CD4-positive, alpha-beta T cell (primary cell): ENCODE measurements at regions not wholly inside any gene's neighbourhood (a gene's known extent, or its start where the extent isn't known, plus 50 kb on each side); places are given as distances from the start of the nearest gene placed in this dataset.

ENCODE experiments used
- ATAC-seq: fragments of 200-7000 bp; cut with Tn5 transposase; one replicate; pipeline ENCODE4 v1.10.0; 2022; ENCODE audit warnings: mild to moderate bottlenecking; ENCODE audit not compliant: poor library complexity
- CTCF ChIA-PET: fragments of 350-600 bp; sonication (Branson Sonifier 250); formaldehyde crosslinking; loops from one replicate; lab custom pipeline; 2021; ENCODE audit warnings: antibody characterized with exemption, inconsistent platforms; lab: Charles Lee
- POLR2A ChIA-PET: fragments of 350-600 bp; sonication (Branson Sonifier 250); formaldehyde crosslinking; loops from one replicate; lab custom pipeline; 2021; ENCODE audit warnings: antibody characterized with exemption, inconsistent platforms; lab: Charles Lee
- DNase-seq, 14 experiments: peaks; one replicate each; pipeline ENCODE4 v3.0.0-alpha.2; 2013 to 2020; ENCODE audit warnings: mixed read lengths in 2 of 14
- H3K27ac ChIP-seq, 2 donors: one replicate each; pipeline versions ENCODE4 v1.5.1 to v1.7.0; 2013; ENCODE audit warnings: low read length in 2 of 2, low read depth in 1 of 2, mild to moderate bottlenecking in 1 of 2
- H3K27me3 ChIP-seq, 2 experiments: 1 replicate in 1 of 2; 2 replicates in 1 of 2; pipeline versions ENCODE4 v1.6.1 to v1.7.0; 2013; ENCODE audit warnings: low read length in 2 of 2, control low read depth in 1 of 2, mild to moderate bottlenecking in 1 of 2, moderate library complexity in 1 of 2; ENCODE audit not compliant: insufficient read depth in 2 of 2, control insufficient read depth in 1 of 2
- H3K36me3 ChIP-seq: one replicate; pipeline ENCODE4 v1.6.1; 2013; ENCODE audit warnings: low read length, control low read depth; ENCODE audit not compliant: insufficient read depth
- H3K4me1 ChIP-seq: one replicate; pipeline ENCODE4 v1.6.1; 2013; ENCODE audit warnings: low read length, control low read depth; ENCODE audit not compliant: insufficient read depth
- H3K4me3 ChIP-seq: one replicate; pipeline ENCODE4 v1.5.1; 2013; ENCODE audit warnings: mild to moderate bottlenecking, low read length, moderate library complexity
- H3K9me3 ChIP-seq, 2 experiments: 1 replicate in 1 of 2; 2 replicates in 1 of 2; pipeline versions ENCODE4 v1.6.1 to v1.7.0; 2013; ENCODE audit warnings: low read length in 2 of 2, mild to moderate bottlenecking in 2 of 2, control low read depth in 1 of 2, moderate library complexity in 1 of 2; ENCODE audit not compliant: control insufficient read depth in 1 of 2, insufficient read depth in 1 of 2
- H3K27ac Mint-ChIP-seq: one replicate; pipeline ENCODE4 v1.8.0; 2020; ENCODE audit warnings: mixed read lengths
- H3K27me3 Mint-ChIP-seq: one replicate; pipeline ENCODE4 v1.8.0; 2021; ENCODE audit warnings: mixed read lengths
- H3K36me3 Mint-ChIP-seq: one replicate; pipeline ENCODE4 v1.8.0; 2021; ENCODE audit warnings: low read depth, mixed read lengths
- H3K4me1 Mint-ChIP-seq: one replicate; pipeline ENCODE4 v1.8.0; 2021; ENCODE audit warnings: low read depth, mixed read lengths
- H3K4me3 Mint-ChIP-seq: one replicate; pipeline ENCODE4 v1.8.0; 2020; ENCODE audit warnings: mild to moderate bottlenecking, mixed read lengths
- H3K9me3 Mint-ChIP-seq: one replicate; pipeline ENCODE4 v1.8.0; 2020; ENCODE audit warnings: mixed read lengths
- CTCF ChIP-seq: fragments of 200-600 bp; IDR thresholded peaks from one replicate; pipeline ENCODE4 v1.8.0; 2022; ENCODE audit warnings: antibody characterized with exemption, mild to moderate bottlenecking
- intact Hi-C, 2 experiments: fragments of 100-400 bp; cut with DNase I in 1 of 2; cut with micrococcal nuclease in 1 of 2; formaldehyde crosslinking; loops; one replicate each; pipeline versions ENCODE4 v1.15.1 to v1.9.0; 2023 to 2025; cut with DNase I, micrococcal nuclease

- intact Hi-C loops: no loop called here
- no peak overlapping the region for H3K27ac Mint-ChIP-seq
- no peaks in the 10 kb centered on the region for H3K27me3 Mint-ChIP-seq
Measured at GRCh38 chr5:121704291-121704690, 147.4 kb upstream of the FTMT start.

GRCh38 chr5:121706686-121707085, 145.0 kb upstream of the FTMT start:
- no peak overlapping the region for H3K27ac ChIP-seq
- no peaks in the 10 kb centered on the region for H3K36me3 Mint-ChIP-seq
- H3K9me3 Mint-ChIP-seq: peaks cover 5% of the 10 kb centered on the region
- H3K4me1 Mint-ChIP-seq: no peaks in the 10 kb centered on the region
- no peak for ATAC-seq
- H3K4me1 ChIP-seq: no peaks in the 10 kb centered on the region
- H3K27me3 Mint-ChIP-seq: no peaks in the 10 kb centered on the region
- H3K4me3 Mint-ChIP-seq: no peak overlapping the region
- no peak for TF ChIP-seq CTCF
- POLR2A ChIA-PET: no interaction called here
- no peak for DNase-seq
- no peaks in the 10 kb centered on the region for H3K9me3 ChIP-seq
- no peak overlapping the region for H3K4me3 ChIP-seq
- no peaks in the 10 kb centered on the region for H3K27me3 ChIP-seq
- H3K36me3 ChIP-seq: no peaks in the 10 kb centered on the region
- CTCF ChIA-PET: no interaction called here
- intact Hi-C loops: no loop called here
- no peak overlapping the region for H3K27ac Mint-ChIP-seq

More at GRCh38 chr5:121704291-121704690, 147.4 kb upstream of the FTMT start:
- Histone ChIP-seq H3K36me3 (no peaks in the 10 kb centered on the region), H3K9me3 (no peaks in the 10 kb centered on the region), H3K4me3 (no peak overlapping the region), H3K27ac (no peak overlapping the region), H3K27me3 (no peaks in the 10 kb centered on the region), H3K4me1 (no peaks in the 10 kb centered on the region)
- TF ChIP-seq CTCF: no peak
- H3K36me3 Mint-ChIP-seq: no peaks in the 10 kb centered on the region
- CTCF ChIA-PET: no interaction called here
- H3K4me3 Mint-ChIP-seq: no peak overlapping the region
- DNase-seq (no peak), ATAC-seq (no peak)
- POLR2A ChIA-PET: no interaction called here
- H3K9me3 Mint-ChIP-seq: peaks cover 2% of the 10 kb centered on the region
- no peaks in the 10 kb centered on the region for H3K4me1 Mint-ChIP-seq

GRCh38 chr5:121707178-121707577, 144.5 kb upstream of the FTMT start:
- H3K27me3 Mint-ChIP-seq: no peaks in the 10 kb centered on the region
- no peak for TF ChIP-seq CTCF

More at GRCh38 chr5:121707178-121707577, 144.5 kb upstream of the FTMT start:
- no peak overlapping the region for H3K4me3 Mint-ChIP-seq
- intact Hi-C loops: no loop called here
- DNase-seq (no peak), ATAC-seq (no peak)
- H3K9me3 Mint-ChIP-seq: peaks cover 6% of the 10 kb centered on the region
- ChIA-PET CTCF (no interaction called here), POLR2A (no interaction called here)
- no peaks in the 10 kb centered on the region for H3K4me1 Mint-ChIP-seq
- Histone ChIP-seq H3K27ac (no peak overlapping the region), H3K27me3 (no peaks in the 10 kb centered on the region), H3K9me3 (no peaks in the 10 kb centered on the region), H3K36me3 (no peaks in the 10 kb centered on the region), H3K4me3 (no peak overlapping the region), H3K4me1 (no peaks in the 10 kb centered on the region)
- no peak overlapping the region for H3K27ac Mint-ChIP-seq
- no peaks in the 10 kb centered on the region for H3K36me3 Mint-ChIP-seq
